Neural cell (in vitro differentiated cells): ENCODE measurements at regions not wholly inside any gene's neighbourhood (a gene's known extent, or its start where the extent isn't known, plus 50 kb on each side); places are given as distances from the start of the nearest gene placed in this dataset.

Experiments used
- H2AFZ ChIP-seq: fragments of 200-600, 300-800 bp; sonication (generic), shearing (Covaris generic); 2 replicates; pipeline ENCODE4 v1.6.0; 2014; ENCODE audit warnings: low read depth, mild to moderate bottlenecking, antibody characterized with exemption, low read length, moderate library complexity
- H3F3A ChIP-seq: fragments of 200-600 bp; shearing (Covaris generic); 2 replicates; pipeline ENCODE4 v1.6.1; 2016; ENCODE audit warnings: mild to moderate bottlenecking, moderate library complexity, mixed read lengths, antibody characterized with exemption, low read length; ENCODE audit not compliant: insufficient read depth, poor library complexity, severe bottlenecking
- H3K27ac ChIP-seq: fragments of 200-600, 300-800 bp; sonication (generic), shearing (Covaris generic); 2 replicates; pipeline ENCODE4 v1.5.1; 2014; ENCODE audit warnings: mild to moderate bottlenecking, low read length, moderate library complexity
- H3K27me3 ChIP-seq: fragments of 300-800, 200-600 bp; sonication (generic), shearing (Covaris generic); 2 replicates; pipeline ENCODE4 v1.6.0; 2014; ENCODE audit warnings: mild to moderate bottlenecking, low read depth, low read length, moderate library complexity; ENCODE audit not compliant: insufficient read depth
- H3K36me3 ChIP-seq: fragments of 300-800, 200-600 bp; sonication (generic), shearing (Covaris generic); 2 replicates; pipeline ENCODE4 v1.5.1; 2014; ENCODE audit warnings: mild to moderate bottlenecking, antibody characterized with exemption, low read length, moderate library complexity; ENCODE audit not compliant: insufficient read depth
- H3K4me2 ChIP-seq: fragments of 300-800, 200-600 bp; sonication (generic), shearing (Covaris generic); 2 replicates; pipeline ENCODE4 v1.6.0; 2014; ENCODE audit warnings: mild to moderate bottlenecking, low read length
- H3K4me3 ChIP-seq: fragments of 300-800, 200-600 bp; sonication (generic), shearing (Covaris generic); 2 replicates; pipeline ENCODE4 v1.5.1; 2014; ENCODE audit warnings: mild to moderate bottlenecking, low read length, moderate library complexity
- H3K79me2 ChIP-seq: fragments of 200-600 bp; shearing (Covaris generic); replicated peaks from 2 replicates; pipeline ENCODE4 v1.6.0; 2014; ENCODE audit warnings: mild to moderate bottlenecking, low read length, moderate library complexity; ENCODE audit not compliant: insufficient read depth
- H3K9ac ChIP-seq: fragments of 300-800, 200-600 bp; sonication (generic), shearing (Covaris generic); 2 replicates; pipeline ENCODE4 v1.6.1; 2016; ENCODE audit warnings: mild to moderate bottlenecking, low read length, mixed read lengths
- H3K9me2 ChIP-seq: fragments of 200-600 bp; shearing (Covaris generic); 2 replicates; pipeline ENCODE4 v1.6.1; 2016; ENCODE audit warnings: mild to moderate bottlenecking, low read length, mixed read lengths; ENCODE audit not compliant: insufficient read depth
- H3K9me3 ChIP-seq: fragments of 200-600, 300-800 bp; sonication (generic), shearing (Covaris generic); 2 replicates; pipeline ENCODE4 v1.6.1; 2016; ENCODE audit warnings: mild to moderate bottlenecking, mixed run types, low read length, moderate library complexity, mixed read lengths
- H4K20me1 ChIP-seq: fragments of 200-600 bp; shearing (Covaris generic); 2 replicates; pipeline ENCODE4 v1.6.1; 2016; ENCODE audit warnings: mild to moderate bottlenecking, mixed run types; ENCODE audit not compliant: insufficient read depth
- CTCF ChIP-seq: fragments of 450-650 bp; IDR thresholded peaks from 2 replicates; pipeline ENCODE4 v1.5.1; 2014; ENCODE audit warnings: antibody characterized with exemption, mild to moderate bottlenecking, moderate library complexity; ENCODE audit not compliant: poor library complexity, severe bottlenecking
- EP300 ChIP-seq: fragments of 450-650 bp; conservative IDR thresholded peaks from 2 replicates; pipeline ENCODE4 v1.6.1; 2014; ENCODE audit warnings: antibody characterized with exemption, mild to moderate bottlenecking, moderate library complexity; ENCODE audit not compliant: poor library complexity, severe bottlenecking
- EZH2 ChIP-seq: fragments of 200-600, 300-800 bp; shearing (Covaris generic), sonication (generic); IDR thresholded peaks from 2 replicates; pipeline ENCODE4 v1.6.1; 2014; ENCODE audit warnings: antibody characterized with exemption, low read length, borderline replicate concordance, mild to moderate bottlenecking; ENCODE audit not compliant: insufficient read depth, poor library complexity, severe bottlenecking
- MXI1 ChIP-seq: fragments of 450-650 bp; conservative IDR thresholded peaks from 2 replicates; pipeline ENCODE4 v1.6.1; 2014; ENCODE audit warnings: antibody characterized with exemption, mild to moderate bottlenecking; ENCODE audit not compliant: poor library complexity, severe bottlenecking
- POLR2AphosphoS5 ChIP-seq: IDR thresholded peaks from 2 replicates; pipeline ENCODE4 v1.6.1; 2012
- RAD21 ChIP-seq: fragments of 450-650 bp; conservative IDR thresholded peaks from 2 replicates; pipeline ENCODE4 v1.6.1; 2014; ENCODE audit warnings: antibody characterized with exemption, mild to moderate bottlenecking, moderate library complexity
- REST ChIP-seq: IDR thresholded peaks from 2 replicates; pipeline ENCODE4 v1.6.1; 2012; ENCODE audit warnings: borderline replicate concordance
- SMC3 ChIP-seq: fragments of 450-650 bp; conservative IDR thresholded peaks from 2 replicates; pipeline ENCODE4 v1.6.1; 2014; ENCODE audit warnings: antibody characterized with exemption, mild to moderate bottlenecking, moderate library complexity; ENCODE audit not compliant: poor library complexity
- TAF1 ChIP-seq: IDR thresholded peaks from 2 replicates; pipeline ENCODE4 v1.6.1; 2012; ENCODE audit warnings: low read depth

- no peaks in the 10 kb centered on the region for H3K9me3 ChIP-seq
- no peak overlapping the region for H3K27ac ChIP-seq
- no peaks in the 10 kb centered on the region for H3K27me3 ChIP-seq
- H3K9ac ChIP-seq: no peak overlapping the region
- no peaks in the 10 kb centered on the region for H4K20me1 ChIP-seq
- no peaks in the 10 kb centered on the region for H3F3A ChIP-seq
- H3K4me3 ChIP-seq: no peak overlapping the region
- no peaks in the 10 kb centered on the region for H3K9me2 ChIP-seq
- no peaks in the 10 kb centered on the region for H3K36me3 ChIP-seq
- H2AFZ ChIP-seq: no peak overlapping the region
- no peak for TF ChIP-seq POLR2AphosphoS5
- TF ChIP-seq REST: no peak
- TF ChIP-seq EZH2: no peak
- TF ChIP-seq EP300: no peak
- TF ChIP-seq RAD21: no peak
- TF ChIP-seq SMC3: no peak
- no peak for TF ChIP-seq TAF1
- TF ChIP-seq CTCF: no peak
- no peak for TF ChIP-seq MXI1
- H3K79me2 ChIP-seq: no peaks in the 10 kb centered on the region
- no peak overlapping the region for H3K4me2 ChIP-seq
Measured at GRCh38 chr16:27618165-27618564, 68.2 kb downstream of the KATNIP start.

GRCh38 chr16:27618606-27619327, 68.8 kb downstream of the KATNIP start:
- Histone ChIP-seq H3K27me3 (no peaks in the 10 kb centered on the region), H3K4me2 (no peak overlapping the region), H3K4me3 (no peak overlapping the region), H3K9ac (no peak overlapping the region), H4K20me1 (no peaks in the 10 kb centered on the region), H3F3A (no peaks in the 10 kb centered on the region), H3K79me2 (no peaks in the 10 kb centered on the region), H2AFZ (no peak overlapping the region), H3K9me2 (no peaks in the 10 kb centered on the region), H3K27ac (no peak overlapping the region), H3K36me3 (no peaks in the 10 kb centered on the region), H3K9me3 (no peaks in the 10 kb centered on the region)
- no peak for TF ChIP-seq CTCF
- no peak for TF ChIP-seq MXI1
- no peak for TF ChIP-seq TAF1
